GM18861 (cell line): ENCODE measurements at regions not wholly inside any gene's neighbourhood (a gene's known extent, or its start where the extent isn't known, plus 50 kb on each side); places are given as distances from the start of the nearest gene placed in this dataset.

Experiments used
- ATAC-seq: cut with Tn5 transposase; IDR thresholded peaks from one replicate; pipeline ENCODE4 v1.9.1; 2021; ENCODE audit not compliant: unreplicated experiment

DNA sequence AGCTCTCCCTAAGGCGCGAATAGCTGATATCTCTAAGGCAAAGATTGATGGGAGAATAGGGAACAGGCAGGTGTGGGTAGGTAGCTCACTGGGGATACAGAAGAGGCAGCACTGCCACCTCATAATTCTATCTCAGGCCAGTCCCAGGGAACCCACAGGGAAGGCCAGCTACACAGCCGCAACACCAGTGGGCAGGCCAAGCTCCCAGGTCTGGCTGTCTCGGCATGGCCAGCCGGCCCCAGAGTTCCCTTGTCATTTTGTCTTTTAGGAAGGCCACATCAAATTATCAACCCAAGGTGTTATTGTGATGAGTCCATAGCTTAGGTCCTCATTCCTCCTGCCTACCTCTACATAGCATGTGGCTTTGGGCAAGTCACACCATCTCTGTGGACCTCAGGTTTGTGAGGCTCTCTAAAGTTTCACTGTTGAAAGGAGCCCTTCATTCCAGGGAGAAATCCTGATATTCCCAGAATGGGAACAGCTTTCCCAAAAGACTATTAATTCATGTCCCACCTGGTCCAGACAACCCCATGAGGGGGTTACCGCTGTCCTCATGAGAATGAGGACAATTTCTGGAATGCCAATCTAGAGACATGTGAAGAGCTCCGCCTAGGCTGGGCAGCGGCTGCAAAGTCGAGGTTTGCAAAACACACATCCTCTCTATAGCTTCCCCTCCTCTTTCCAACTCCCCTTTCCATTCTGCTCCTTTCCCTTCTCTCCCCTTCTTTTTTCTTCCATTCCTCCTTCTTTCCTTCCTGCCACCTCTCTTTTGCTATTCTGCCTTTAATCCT is 287.1 kb upstream of the ID2 start:
- no peak for ATAC-seq

DNA sequence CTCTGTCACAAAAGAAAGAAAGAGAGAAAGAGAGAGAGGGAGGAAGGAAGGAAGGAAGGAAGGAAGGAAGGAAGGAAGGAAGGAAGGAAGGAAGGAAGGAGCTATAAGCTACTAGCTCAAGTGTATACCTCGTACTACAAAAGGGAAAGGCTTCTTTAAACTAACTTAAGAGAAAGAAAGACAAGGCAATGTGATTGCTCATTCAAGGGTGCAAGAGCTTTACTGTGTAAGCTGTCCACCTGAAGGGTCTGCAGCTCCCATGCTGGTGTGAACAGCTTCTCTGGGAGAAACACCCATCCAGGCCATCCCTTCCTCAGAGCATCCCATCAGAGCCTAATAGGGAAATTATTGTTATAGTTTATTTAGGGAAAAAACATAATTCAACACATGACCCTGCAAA is 286.1 kb upstream of the ID2 start:
- ATAC-seq: no peak

DNA sequence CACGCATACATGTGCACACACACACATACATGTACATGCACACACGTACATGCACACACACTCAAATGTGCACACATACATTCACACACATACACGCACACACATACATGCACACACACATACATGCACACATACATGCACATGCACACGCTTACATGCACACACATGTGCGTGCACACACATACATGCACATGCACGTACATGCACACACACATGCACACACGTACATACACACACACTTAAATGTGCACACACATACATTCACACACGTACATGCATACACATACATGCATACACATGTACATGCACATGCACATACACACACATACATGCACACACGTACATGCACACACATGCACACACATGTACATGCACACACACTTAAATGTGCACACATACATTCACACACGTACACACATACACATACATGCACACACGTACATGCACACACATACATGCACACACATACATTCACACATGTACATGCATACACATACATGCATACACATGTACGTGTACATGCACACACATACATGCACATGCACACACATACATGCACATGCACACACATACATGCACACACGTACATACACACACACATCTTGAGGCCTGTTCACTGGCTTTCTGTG is 283.7 kb upstream of the ID2 start:
- no peak for ATAC-seq

DNA sequence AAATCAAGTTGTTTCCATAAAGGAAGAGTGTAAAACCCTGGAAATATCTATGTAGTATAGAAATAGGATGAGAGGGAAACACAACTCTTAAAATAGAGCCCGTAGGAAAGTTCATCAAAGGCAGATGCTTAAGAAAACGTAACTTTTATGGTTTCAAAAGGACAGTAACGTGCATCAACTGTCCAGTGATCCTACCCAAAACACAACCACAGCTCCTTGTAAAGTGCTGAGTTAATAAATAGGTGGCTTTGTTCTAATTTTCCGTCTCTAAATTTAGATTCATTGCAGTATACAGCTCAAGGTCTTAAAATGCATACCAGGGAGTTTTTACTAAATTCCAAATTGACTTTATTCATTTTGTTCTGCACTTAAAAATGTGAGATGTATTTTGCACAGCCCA is 282.1 kb upstream of the ID2 start:
- ATAC-seq: no peak

DNA sequence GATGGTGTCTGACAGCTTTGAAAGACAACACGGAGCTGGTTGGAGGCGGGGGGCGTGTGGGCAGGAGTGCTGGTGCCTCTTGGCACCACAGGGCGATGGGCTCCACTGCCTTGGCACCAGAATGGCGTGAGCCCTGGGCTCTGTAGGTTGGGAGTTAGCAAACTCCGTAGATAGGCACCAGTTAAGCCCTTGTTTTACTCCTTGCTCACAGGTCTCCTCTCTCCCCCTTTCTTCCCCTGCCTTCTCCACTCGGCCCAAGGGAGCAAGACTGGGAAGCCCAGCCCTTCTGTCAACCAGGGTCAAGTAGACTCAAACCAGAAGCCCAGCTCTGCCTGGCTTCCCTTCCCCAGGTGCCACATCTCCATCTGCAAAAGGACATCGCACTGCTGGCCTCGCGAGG is 281.7 kb upstream of the ID2 start:
- no peak for ATAC-seq

DNA sequence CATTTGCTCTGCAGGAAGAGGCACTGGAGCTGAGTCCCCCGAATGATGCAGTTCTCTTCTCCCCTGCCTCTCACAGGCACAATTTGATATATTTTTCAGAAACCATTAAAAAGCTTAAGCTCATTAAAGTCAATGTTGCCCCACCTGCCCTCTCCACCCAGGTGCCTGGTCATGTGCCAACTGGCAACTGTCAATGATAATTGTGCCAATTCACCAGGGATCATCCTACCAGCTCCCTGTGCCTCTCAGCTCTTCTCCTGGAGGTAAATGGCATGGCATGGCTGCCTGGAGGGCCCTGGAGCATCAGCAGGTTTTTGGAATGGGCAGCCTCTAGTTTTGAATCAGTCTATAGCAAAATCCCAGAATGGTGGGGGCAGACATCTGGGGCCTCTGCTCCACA is 279.6 kb upstream of the ID2 start:
- ATAC-seq: no peak

DNA sequence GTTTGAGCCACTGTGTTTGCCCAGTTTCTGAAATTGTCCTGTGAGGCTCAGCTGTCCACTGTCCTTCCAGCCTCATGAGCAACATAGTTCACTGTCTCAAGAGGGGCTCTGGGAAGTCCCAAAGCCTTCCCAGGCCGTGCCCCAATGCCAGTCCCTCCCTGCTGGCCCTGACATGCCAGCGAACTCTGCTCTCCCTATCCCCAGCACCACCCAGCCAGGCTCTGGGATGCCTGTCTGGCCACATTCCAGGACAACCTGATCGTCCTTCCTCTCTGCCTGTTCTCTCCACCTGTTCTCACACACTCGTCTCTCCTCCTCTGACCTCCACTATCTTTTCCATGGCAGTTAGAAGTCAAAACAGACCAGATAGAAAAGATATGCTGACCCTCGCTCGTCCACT is 278.0 kb upstream of the ID2 start:
- no peak for ATAC-seq

DNA sequence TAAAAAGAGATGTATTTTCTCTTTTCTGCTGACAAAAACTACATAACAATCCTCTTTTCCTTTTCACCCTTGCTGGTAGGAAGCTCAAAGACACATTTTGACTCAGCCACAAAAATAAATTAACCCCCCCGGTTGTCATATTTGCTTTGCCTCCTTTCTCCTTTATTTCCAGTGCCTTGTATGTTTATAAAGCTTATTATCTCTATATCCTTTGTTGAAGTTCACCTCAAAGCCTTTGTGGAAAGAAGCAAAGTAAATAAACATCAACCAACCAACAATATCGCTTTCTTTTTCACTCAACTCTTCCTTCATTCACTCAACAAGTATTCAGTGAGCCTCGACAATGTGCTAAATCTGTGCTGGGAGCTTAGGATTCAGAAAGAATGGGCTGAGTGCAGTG is 276.5 kb upstream of the ID2 start:
- no peak for ATAC-seq

DNA sequence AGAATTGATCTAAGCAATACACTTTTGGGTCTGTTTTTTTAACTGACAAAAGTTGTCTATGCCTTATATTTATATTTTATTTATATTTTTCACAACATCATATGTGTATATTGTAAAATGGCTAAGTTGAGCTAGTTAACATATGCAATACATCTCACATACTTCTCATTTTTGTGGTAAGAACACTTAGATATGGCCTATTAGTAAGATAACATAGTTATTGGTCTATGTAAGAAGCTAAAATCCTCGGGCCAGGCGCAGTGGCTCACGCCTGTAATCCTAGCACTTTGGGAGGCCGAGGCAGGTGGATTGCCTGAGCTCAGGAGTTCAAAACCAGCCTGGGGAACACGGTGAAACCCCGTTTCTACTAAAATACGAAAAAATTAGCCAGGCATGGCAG is 275.6 kb upstream of the ID2 start:
- no peak for ATAC-seq

DNA sequence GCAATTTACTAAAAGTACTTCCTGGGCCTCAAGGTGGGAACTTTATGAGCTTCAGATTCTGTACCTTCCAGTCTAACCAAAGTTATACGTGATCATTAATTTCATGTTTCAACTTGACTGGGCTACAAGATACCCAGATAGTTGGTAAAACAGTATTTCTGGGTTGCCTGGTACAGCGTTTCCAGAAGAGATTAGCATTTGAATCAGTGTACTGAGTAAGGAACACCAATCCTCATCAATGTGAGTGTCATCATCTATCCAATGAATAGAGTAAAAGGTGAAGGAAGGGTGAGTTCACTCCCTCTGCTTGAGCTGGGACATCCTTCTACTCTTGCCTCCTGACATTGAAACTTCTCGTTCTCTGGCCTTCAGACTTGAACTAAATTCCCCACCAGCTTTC is 274.5 kb upstream of the ID2 start:
- ATAC-seq: no peak

DNA sequence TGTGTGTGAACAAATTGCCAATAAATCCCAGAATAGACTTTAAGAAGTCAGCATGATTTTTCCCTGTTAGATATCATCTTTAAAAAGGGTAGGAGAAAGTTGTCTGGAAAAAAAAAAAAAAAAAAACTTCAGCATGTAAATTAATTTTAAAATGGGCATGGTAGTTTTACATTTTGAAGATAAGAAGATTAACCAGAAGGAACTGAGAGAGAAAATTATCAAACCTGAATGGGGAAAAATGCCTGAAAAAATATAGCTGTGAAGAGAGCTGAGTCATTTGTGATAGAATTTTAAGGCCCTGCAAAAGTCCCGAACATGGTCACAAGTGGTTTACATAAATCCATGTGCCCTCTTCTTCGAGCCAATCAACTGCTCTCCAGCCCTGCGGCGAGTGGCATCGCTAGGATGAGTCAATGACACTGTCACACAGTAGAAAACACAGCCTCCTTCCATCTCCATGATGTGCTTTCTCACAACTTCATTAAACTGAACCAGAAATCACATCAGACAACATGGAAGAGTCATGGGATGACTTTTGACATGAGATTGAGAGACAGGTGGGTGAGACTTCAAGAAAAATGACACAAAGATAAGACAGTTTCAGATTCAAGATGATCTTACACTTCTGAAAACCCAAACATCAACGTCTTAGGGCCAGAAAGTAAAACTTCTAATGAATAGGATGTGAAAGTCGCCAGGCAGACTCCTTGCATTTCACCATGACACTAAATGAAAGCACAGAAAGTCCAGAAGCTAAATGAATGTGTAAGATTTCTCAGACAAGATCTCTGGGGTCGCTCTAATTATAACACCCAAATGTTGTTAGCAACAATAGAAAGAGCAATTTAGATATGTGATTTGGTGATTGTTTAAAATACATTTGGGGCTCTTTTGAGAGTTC is 273.0 kb upstream of the ID2 start:
- peak; percentile 82 for ATAC-seq

DNA sequence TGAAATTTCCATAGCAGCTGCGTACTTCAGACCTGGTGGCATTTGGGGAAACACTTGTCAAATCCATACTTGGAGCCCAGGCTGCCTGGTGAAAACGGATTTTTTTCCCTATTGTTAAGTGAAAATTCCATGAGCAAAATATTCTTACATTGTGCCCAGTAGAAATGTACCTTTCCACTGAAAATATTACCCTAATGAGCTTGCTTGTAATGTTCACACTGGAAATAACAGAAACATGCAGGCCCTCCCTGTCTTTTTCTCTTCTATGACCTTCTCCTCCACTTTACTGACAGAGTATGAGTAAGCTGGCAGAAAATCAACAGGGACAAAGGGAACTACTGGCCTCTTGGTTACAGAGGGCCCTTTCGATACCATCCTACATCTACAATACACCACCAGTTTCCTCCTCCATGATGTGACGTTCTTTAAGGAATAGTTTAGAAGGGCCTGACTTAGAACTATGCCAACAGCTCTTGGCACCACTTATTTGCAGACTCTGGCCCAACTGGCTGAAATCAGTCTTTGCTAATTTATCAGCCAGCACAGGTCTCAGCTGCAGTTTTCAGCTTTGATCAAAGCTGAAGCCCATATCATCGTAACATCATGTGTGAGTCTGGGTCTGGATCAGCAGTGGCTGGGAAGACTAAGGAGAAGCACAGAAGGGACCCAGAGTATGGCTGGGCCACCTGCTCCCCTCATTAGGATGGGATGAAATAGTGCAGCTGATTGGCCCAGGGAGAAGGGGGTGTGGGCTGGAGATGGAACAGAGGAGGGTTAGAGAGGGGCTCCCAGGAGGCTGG is 272.2 kb upstream of the ID2 start:
- no peak for ATAC-seq

DNA sequence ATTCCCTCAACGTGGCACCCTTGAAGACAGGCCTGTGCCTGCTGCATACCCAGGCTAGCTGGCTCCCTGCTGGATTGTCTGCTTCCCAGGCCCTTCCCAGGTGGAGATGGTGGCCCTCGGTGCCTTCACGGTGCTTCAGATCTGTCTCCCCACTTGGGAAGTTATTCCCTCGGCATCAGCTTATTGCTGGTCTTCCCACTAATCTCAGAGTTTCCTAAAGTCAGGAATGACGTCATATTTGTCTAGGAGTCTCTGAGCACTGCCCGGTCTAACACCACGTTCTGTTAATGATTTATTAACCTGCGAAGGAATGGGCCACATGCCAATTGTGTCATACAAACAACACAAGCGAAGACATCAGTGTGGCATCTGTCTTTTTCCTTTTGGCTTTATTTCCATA is 269.8 kb upstream of the ID2 start:
- no peak for ATAC-seq

DNA sequence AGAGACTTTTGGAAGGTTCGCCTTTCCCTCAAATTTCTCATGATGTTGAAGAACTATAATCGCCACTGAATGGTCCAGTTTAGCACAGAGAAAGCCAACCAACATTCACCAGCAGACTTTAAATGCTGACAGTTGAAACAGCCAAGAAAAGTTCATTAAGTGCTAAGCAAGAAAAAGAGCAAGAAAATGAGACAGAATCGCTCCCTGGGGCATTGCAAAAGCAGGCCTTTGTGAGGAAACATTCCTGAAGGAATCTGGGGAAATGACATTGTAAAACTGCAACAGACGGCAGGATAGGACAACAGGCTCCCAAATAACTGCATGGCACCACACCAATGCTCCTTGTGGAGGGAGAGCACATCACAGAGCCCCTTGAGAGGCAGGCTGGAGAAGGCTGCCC is 269.3 kb upstream of the ID2 start:
- ATAC-seq: no peak

DNA sequence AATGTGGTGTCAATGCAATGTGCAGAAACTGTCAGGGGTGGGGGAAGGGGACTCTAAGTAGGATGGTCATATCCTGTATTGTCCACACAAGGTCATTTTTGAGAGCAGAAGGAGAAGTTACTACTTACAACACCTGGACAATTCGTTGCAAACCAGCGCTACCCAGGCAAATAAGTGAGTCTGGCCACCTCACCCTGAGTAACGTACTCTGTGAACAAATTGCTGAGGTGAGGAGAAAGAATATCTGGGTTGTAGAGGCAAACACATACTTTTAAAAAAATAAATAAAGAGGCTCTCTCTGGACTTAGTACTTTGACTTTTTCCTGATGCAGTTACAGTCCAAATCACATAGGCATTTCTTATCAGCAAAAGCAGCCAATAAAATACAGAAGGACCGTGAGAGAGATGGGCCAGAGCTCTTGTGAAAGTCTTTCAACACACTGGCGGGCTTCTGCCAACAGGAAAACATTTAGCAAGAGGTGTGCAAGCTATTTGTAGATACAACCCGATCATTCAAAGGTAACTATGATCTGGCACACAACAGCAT is 268.2 kb upstream of the ID2 start:
- no peak for ATAC-seq

DNA sequence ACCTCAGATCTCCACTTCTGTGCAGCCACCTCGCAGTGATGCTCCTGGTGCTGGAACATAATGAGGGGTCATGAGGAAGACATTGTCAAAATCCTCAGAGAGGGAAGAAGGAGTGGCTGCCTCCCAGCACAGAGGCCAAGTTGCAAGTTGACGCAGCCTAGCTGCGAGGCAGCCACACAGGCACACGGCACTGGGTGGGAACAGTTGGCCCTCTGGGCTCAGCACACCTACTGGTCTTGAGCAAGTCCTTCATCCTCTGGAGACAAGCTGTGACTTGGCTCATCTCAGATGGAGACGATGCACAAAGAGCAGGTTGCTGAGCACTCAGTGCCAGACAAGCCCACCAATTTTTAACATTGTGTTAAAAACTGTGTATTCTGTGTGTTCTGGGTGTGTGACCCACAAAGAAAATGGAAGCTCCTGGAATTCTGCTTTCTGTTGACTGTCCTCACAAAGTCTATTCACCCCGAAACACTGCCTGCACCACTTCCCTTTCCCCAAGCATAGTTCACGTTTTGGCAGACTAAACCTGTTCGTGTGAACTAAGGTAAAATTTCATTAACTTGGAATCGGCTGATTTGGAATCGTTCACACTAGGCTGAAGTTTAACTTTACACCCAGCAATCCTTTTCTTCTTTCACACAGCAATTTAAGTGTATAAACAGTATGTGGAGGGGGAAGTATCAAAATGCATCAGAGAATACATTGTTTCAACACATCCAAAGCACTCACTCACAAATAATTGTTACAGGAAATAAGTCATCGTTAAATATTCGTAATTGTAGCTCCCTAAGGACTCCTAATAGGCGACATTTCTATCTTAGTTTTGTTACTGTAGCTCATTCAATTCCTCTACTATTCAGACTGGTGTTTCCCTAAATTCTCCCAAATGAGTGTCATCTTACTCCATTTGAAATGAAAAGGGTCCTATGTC is 266.6 kb upstream of the ID2 start:
- no peak for ATAC-seq

DNA sequence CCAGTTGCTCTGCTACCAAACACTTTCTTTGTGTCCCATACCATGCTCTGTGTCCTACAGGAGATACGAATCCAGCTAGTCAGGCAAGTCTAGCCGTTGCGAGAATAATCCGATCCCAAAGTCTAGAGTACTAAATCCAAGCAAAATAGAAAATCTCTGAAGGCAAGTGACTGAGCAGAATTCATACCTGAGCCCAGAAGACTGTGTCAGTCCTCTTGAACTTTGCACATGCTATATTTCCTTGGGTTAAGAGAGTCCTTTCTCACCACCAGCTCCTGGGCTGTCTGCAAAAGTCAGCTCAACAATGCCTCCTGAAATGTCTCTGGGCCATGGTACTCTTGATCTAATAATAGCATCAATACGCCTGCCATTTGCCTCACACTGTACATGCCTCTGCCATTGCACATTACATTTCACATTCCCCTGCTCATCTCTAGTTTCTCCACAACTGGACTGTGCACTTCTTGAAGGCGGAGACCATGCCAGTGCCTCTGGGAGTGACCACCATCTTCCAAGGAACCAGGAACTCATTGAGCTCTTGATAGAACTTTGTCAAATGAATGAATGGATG is 265.8 kb upstream of the ID2 start:
- ATAC-seq: no peak

DNA sequence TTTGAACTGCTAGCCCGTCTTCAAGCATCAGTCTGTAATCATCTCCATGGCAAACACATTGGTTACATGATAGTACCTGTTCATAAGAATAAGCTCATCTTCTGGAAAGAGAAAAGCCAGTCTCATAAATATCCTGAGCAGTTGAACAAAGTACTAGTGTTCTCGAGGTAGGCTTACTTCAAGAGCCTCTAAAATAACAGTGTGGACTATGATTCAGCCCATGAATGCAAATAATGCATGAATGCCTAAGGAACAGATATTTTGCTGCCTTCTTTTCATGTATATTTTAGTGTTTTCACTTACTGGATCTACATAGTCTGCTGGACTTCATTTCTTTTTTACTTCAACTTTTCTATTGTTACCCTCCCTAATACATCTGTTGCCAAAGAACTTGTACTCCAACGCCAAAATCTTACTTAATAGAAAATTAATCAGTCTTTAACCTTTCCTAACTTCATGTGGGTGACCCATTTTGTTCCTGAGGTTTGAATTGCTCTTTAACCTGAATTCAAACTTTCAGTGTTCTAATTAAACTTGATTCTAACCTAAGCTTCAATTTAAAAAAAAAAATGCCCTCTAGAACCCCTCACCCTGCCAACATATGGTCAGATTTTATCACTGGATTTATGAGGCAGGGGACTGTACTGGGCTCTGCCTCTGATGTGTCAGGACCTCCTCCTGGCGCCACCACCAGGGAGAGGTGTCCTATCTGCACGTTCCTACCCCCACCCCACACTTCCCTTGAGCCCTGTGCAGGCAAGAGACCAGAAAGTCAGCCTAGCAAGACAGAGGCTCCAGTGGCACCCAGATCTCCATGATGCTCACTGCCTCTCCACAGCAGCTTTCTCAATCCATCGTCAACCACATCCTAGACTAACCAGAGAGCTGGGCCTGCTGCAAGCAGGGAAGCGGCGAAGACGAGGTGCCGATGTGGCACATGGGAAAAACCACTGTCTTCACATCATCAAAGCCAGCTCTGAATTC is 264.7 kb upstream of the ID2 start:
- ATAC-seq: no peak
